ENCODE measurements at regions not wholly inside any gene's neighbourhood (a gene's known extent, or its start where the extent isn't known, plus 50 kb on each side); places are given as distances from the start of the nearest gene placed in this dataset.

DNA sequence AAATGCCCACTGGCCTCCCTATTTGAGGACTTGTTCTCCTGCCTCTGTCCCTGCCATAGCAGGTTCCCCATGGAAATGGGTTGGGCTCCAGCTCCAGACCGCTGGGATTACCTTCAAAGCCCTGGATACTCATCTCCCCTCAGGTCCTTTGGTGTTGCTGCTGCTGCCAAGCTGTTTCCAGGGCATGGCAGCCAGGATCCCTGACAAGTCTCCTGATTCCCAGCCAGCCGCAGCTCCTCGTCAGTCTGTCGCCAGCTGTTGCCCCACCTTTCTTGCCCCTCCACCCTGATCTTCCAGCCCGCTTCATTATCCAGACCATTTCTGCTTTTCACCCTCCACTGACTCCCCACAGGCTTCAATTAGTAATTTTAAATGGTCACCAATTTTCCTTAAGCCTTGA, 68.3 kb upstream of the KCND3 start:
- TF ChIP-seq, protein P1, sequence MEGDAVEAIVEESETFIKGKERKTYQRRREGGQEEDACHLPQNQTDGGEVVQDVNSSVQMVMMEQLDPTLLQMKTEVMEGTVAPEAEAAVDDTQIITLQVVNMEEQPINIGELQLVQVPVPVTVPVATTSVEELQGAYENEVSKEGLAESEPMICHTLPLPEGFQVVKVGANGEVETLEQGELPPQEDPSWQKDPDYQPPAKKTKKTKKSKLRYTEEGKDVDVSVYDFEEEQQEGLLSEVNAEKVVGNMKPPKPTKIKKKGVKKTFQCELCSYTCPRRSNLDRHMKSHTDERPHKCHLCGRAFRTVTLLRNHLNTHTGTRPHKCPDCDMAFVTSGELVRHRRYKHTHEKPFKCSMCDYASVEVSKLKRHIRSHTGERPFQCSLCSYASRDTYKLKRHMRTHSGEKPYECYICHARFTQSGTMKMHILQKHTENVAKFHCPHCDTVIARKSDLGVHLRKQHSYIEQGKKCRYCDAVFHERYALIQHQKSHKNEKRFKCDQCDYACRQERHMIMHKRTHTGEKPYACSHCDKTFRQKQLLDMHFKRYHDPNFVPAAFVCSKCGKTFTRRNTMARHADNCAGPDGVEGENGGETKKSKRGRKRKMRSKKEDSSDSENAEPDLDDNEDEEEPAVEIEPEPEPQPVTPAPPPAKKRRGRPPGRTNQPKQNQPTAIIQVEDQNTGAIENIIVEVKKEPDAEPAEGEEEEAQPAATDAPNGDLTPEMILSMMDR (IDR thresholded peaks at IDR 0.05), result no peak
- TF ChIP-seq POLR2A (IDR thresholded peaks at IDR 0.05), result no peak

All from suprapubic skin (tissue), 3 donors.